CD4-positive, alpha-beta memory T cell (primary cell): ENCODE measurements at regions not wholly inside any gene's neighbourhood (a gene's known extent, or its start where the extent isn't known, plus 50 kb on each side); places are given as distances from the start of the nearest gene placed in this dataset.

Experiments
- CTCF ChIA-PET: fragments of 350-600 bp; sonication (Branson Sonifier 250); formaldehyde crosslinking; loops from one replicate; lab custom pipeline; 2021; ENCODE audit warnings: inconsistent platforms; ENCODE audit not compliant: partially characterized antibody; lab: Charles Lee
- POLR2A ChIA-PET: fragments of 350-600 bp; sonication (Branson Sonifier 250); formaldehyde crosslinking; loops from one replicate; lab custom pipeline; 2021; ENCODE audit not compliant: partially characterized antibody; lab: Charles Lee
- DNase-seq, 5 donors: peaks; one replicate each; pipeline versions ENCODE4 v3.0.0 to v3.0.0-alpha.2; 2020 to 2022; ENCODE audit warnings: mixed read lengths in 1 of 5
- H3K27ac ChIP-seq: one replicate; pipeline ENCODE4 v1.7.0; 2013; ENCODE audit warnings: low read depth, low read length
- H3K27me3 ChIP-seq: 2 replicates; pipeline ENCODE4 v1.7.0; 2013; ENCODE audit warnings: mild to moderate bottlenecking, low read length, moderate library complexity; ENCODE audit not compliant: insufficient read depth
- H3K36me3 ChIP-seq: 2 replicates; pipeline ENCODE4 v1.7.0; 2013; ENCODE audit warnings: mild to moderate bottlenecking, low read length, moderate library complexity; ENCODE audit not compliant: insufficient read depth
- H3K4me1 ChIP-seq: 2 replicates; pipeline ENCODE4 v1.7.0; 2013; ENCODE audit warnings: mild to moderate bottlenecking, low read length, moderate library complexity; ENCODE audit not compliant: insufficient read depth
- H3K4me3 ChIP-seq, 2 donors: one replicate each; pipeline ENCODE4 v1.7.0; 2013; ENCODE audit warnings: low read length in 2 of 2, mild to moderate bottlenecking in 1 of 2
- H3K9me3 ChIP-seq, 2 donors: one replicate each; pipeline ENCODE4 v1.7.0; 2013; ENCODE audit warnings: low read length in 2 of 2, control low read depth in 1 of 2; ENCODE audit not compliant: control insufficient read depth in 1 of 2
- H3K27ac Mint-ChIP-seq, 7 donors: one replicate each; pipeline ENCODE4 v1.8.0; 2020 to 2021; ENCODE audit warnings: mixed read lengths in 7 of 7, mild to moderate bottlenecking in 6 of 7, inconsistent platforms in 3 of 7, moderate library complexity in 3 of 7
- H3K27me3 Mint-ChIP-seq, 2 donors: one replicate each; pipeline ENCODE4 v1.8.0; 2020 to 2021; ENCODE audit warnings: mixed read lengths in 2 of 2
- H3K36me3 Mint-ChIP-seq, 2 donors: one replicate each; pipeline ENCODE4 v1.8.0; 2020 to 2021; ENCODE audit warnings: mixed read lengths in 2 of 2, inconsistent platforms in 1 of 2, mild to moderate bottlenecking in 1 of 2
- H3K4me1 Mint-ChIP-seq, 4 donors: one replicate each; pipeline ENCODE4 v1.8.0; 2020 to 2021; ENCODE audit warnings: mixed read lengths in 4 of 4, mild to moderate bottlenecking in 1 of 4
- H3K4me3 Mint-ChIP-seq, 8 donors: one replicate each; pipeline ENCODE4 v1.8.0; 2020 to 2021; ENCODE audit warnings: mixed read lengths in 8 of 8, mild to moderate bottlenecking in 7 of 8, moderate library complexity in 6 of 8, inconsistent platforms in 3 of 8
- H3K9me3 Mint-ChIP-seq, 8 donors: one replicate each; pipeline ENCODE4 v1.8.0; 2020 to 2021; ENCODE audit warnings: mixed read lengths in 8 of 8, mild to moderate bottlenecking in 5 of 8, inconsistent platforms in 3 of 8, moderate library complexity in 1 of 8
- intact Hi-C: fragments of 100-400 bp; cut with micrococcal nuclease; formaldehyde crosslinking; loops from one replicate; pipeline ENCODE4 v1.15.1; 2023

DNA sequence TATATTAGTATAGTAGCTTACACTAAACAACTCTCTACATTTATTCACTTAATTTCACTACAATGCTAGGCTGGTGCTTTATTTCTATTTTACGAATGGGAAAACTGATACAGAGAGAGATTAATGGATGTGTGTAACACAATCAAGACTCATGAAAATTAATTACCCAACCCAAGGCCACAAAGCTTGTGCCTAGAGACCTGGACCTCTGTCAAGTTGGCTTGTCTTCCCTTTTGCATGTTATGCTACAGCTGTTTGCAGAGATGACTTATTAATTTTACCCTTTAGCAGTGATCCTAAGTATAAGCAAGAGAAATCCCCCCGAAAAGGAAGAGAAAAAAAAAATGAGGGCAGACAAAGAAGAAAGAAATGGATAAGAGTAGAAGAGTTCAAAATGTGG lies 162.5 kb downstream of the C3orf38 start:
- H3K27me3 ChIP-seq = no peaks in the 10 kb centered on the region
- H3K36me3 ChIP-seq = no peaks in the 10 kb centered on the region
- Mint-ChIP-seq H3K36me3 (no peaks in the 10 kb centered on the region), H3K27ac (no peak overlapping the region), H3K27me3 (no peaks in the 10 kb centered on the region), H3K4me1 (no peaks in the 10 kb centered on the region), H3K4me3 (no peak overlapping the region), H3K9me3 (peaks cover 0 to 3% (median 0%) of the 10 kb centered on the region in 8 donors)
- no peak overlapping the region for H3K4me3 ChIP-seq
- no peak overlapping the region for H3K27ac ChIP-seq
- H3K9me3 ChIP-seq = no peaks in the 10 kb centered on the region
- DNase-seq = no peak
- POLR2A ChIA-PET = no interaction called here
- CTCF ChIA-PET = no interaction called here
- no peaks in the 10 kb centered on the region for H3K4me1 ChIP-seq
- intact Hi-C loops = no loop called here

DNA sequence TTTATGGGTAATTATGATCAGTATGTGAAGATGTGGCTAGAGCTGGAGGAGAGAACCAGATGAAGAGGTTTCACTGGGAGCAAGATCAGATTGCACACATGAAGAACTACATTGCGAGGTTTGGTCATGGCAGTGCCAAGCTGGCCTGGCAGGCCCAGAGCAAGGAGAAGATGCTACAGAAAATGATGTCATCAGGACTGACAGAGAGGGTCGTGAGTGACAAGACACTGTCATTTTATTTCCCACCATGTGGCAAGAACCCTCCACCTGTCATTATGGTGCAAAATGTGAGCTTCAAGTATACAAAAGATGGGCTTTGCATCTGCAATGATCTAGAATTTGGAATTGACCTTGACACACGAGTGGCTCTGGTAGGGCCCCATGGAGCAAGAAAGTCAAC lies 168.3 kb downstream of the C3orf38 start:
- Mint-ChIP-seq H3K27ac (no peak overlapping the region), H3K36me3 (no peaks in the 10 kb centered on the region), H3K4me1 (no peaks in the 10 kb centered on the region), H3K27me3 (no peaks in the 10 kb centered on the region), H3K4me3 (no peak overlapping the region), H3K9me3 (peaks cover 0 to 4% (median 0%) of the 10 kb centered on the region in 8 donors)
- Histone ChIP-seq H3K4me1 (no peaks in the 10 kb centered on the region), H3K27me3 (no peaks in the 10 kb centered on the region), H3K36me3 (no peaks in the 10 kb centered on the region), H3K4me3 (no peak overlapping the region), H3K9me3 (no peaks in the 10 kb centered on the region), H3K27ac (no peak overlapping the region)
- ChIA-PET CTCF (no interaction called here), POLR2A (no interaction called here)
- no peak for DNase-seq
- intact Hi-C loops = no loop called here

DNA sequence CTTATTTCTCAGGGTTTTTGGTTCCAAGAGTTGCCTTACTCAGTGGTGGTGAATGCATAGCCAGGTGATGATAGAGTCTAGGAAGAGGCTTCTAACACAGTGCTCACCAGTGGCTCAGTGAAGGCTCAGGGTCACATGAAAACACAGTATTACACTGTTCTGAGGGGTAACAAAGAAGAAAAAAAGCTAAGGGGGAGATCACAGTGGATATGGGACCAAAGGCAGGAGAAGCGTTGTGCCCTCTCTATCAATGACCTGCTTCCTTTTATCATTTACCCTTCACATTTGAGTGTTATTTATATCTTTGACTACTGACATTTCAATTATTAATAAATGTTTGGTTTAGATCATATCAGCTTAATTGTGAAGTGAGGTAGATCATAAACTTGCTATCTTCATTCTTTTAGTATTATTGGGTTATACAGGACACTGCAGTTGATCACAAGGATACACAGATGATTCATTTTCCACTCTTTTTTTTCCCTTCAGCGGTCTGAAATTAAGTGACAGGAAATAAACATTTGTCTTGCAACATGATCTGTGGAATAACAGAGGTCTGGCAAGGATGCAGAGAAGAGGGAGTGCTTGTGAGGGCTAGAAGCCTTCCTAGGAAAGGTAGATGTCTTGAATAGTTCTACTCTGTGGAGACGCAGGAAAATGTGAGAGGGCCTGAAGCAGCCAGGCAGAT lies 171.7 kb downstream of the C3orf38 start:
- no peaks in the 10 kb centered on the region for H3K36me3 ChIP-seq
- H3K27ac Mint-ChIP-seq = no peak overlapping the region
- DNase-seq = no peak
- H3K27me3 Mint-ChIP-seq = no peaks in the 10 kb centered on the region
- no peaks in the 10 kb centered on the region for H3K4me1 Mint-ChIP-seq
- H3K36me3 Mint-ChIP-seq = no peaks in the 10 kb centered on the region
- H3K27me3 ChIP-seq = no peaks in the 10 kb centered on the region
- peaks cover 0 to 4% (median 0%) of the 10 kb centered on the region in 8 donors for H3K9me3 Mint-ChIP-seq
- H3K4me3 Mint-ChIP-seq = no peak overlapping the region
- CTCF ChIA-PET = no interaction called here
- no peak overlapping the region for H3K27ac ChIP-seq
- intact Hi-C loops = no loop called here
- H3K4me1 ChIP-seq = no peaks in the 10 kb centered on the region
- no peak overlapping the region for H3K4me3 ChIP-seq
- H3K9me3 ChIP-seq = no peaks in the 10 kb centered on the region
- POLR2A ChIA-PET = no interaction called here

- Mint-ChIP-seq H3K9me3 (peaks cover 0 to 4% (median 0%) of the 10 kb centered on the region in 8 donors), H3K27ac (no peak overlapping the region), H3K36me3 (no peaks in the 10 kb centered on the region), H3K27me3 (no peaks in the 10 kb centered on the region), H3K4me1 (no peaks in the 10 kb centered on the region), H3K4me3 (no peak overlapping the region)
- no peaks in the 10 kb centered on the region for H3K27me3 ChIP-seq
- no peak overlapping the region for H3K4me3 ChIP-seq
- intact Hi-C loops = no loop called here
- no peaks in the 10 kb centered on the region for H3K36me3 ChIP-seq
- DNase-seq = no peak
- H3K9me3 ChIP-seq = no peaks in the 10 kb centered on the region
- H3K4me1 ChIP-seq = no peaks in the 10 kb centered on the region
- ChIA-PET POLR2A (no interaction called here), CTCF (no interaction called here)
- no peak overlapping the region for H3K27ac ChIP-seq
These were observed 175.0 kb downstream of the C3orf38 start for GRCh38 chr3:88324788-88325187.

GRCh38 chr3:88334187-88334868 lies 184.6 kb downstream of the C3orf38 start:
- Mint-ChIP-seq H3K4me1 (no peaks in the 10 kb centered on the region), H3K36me3 (no peaks in the 10 kb centered on the region)
- H3K36me3 ChIP-seq = no peaks in the 10 kb centered on the region

GRCh38 chr3:88336894-88337293 lies 187.1 kb downstream of the C3orf38 start:
- Mint-ChIP-seq H3K36me3 (no peaks in the 10 kb centered on the region), H3K27ac (no peak overlapping the region), H3K27me3 (no peaks in the 10 kb centered on the region), H3K4me1 (no peaks in the 10 kb centered on the region), H3K4me3 (no peak overlapping the region), H3K9me3 (peaks cover 2 to 15% (median 8%) of the 10 kb centered on the region in 8 donors)
- no peak for DNase-seq
- no peaks in the 10 kb centered on the region for H3K9me3 ChIP-seq
- intact Hi-C loops = no loop called here
- CTCF ChIA-PET = no interaction called here
- H3K4me3 ChIP-seq = no peak overlapping the region
- no peaks in the 10 kb centered on the region for H3K36me3 ChIP-seq
- H3K27ac ChIP-seq = no peak overlapping the region
- no peaks in the 10 kb centered on the region for H3K4me1 ChIP-seq
- H3K27me3 ChIP-seq = no peaks in the 10 kb centered on the region
- POLR2A ChIA-PET = no interaction called here

More at GRCh38 chr3:88334187-88334868, 184.6 kb downstream of the C3orf38 start:
- peaks cover 2 to 15% (median 8%) of the 10 kb centered on the region in 8 donors for H3K9me3 Mint-ChIP-seq
- no peak overlapping the region for H3K4me3 ChIP-seq
- H3K27ac Mint-ChIP-seq = no peak overlapping the region
- H3K4me3 Mint-ChIP-seq = no peak overlapping the region
- intact Hi-C loops = no loop called here
- ChIA-PET CTCF (no interaction called here), POLR2A (no interaction called here)
- H3K4me1 ChIP-seq = no peaks in the 10 kb centered on the region
- H3K27me3 Mint-ChIP-seq = no peaks in the 10 kb centered on the region
- no peaks in the 10 kb centered on the region for H3K9me3 ChIP-seq
- no peaks in the 10 kb centered on the region for H3K27me3 ChIP-seq
- H3K27ac ChIP-seq = no peak overlapping the region
- DNase-seq = no peak

DNA sequence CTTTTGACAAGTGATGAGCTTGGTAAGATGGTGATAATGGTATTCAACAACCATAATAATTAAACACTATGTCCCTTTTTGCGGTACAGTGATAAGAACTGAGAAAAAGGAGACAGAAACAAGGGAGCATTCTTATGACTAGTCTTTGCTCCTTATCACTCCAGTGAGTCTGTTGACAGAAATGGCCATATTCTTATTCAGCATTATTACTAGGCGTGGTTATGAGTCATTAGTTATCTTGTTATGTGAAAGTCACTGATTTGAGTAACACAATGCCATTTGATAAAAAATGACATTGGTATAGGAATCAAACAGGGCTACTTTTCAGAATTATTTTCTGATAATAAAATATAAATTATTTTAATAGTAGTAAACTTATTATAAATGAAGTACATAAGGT lies 193.5 kb downstream of the C3orf38 start:
- Mint-ChIP-seq H3K27ac (no peak overlapping the region), H3K4me3 (no peak overlapping the region), H3K27me3 (no peaks in the 10 kb centered on the region), H3K9me3 (peaks cover 0 to 3% (median 0%) of the 10 kb centered on the region in 8 donors), H3K36me3 (no peaks in the 10 kb centered on the region), H3K4me1 (no peaks in the 10 kb centered on the region)
- Histone ChIP-seq H3K27ac (no peak overlapping the region), H3K27me3 (no peaks in the 10 kb centered on the region), H3K4me3 (no peak overlapping the region), H3K9me3 (no peaks in the 10 kb centered on the region), H3K36me3 (no peaks in the 10 kb centered on the region), H3K4me1 (no peaks in the 10 kb centered on the region)
- ChIA-PET CTCF (no interaction called here), POLR2A (no interaction called here)
- intact Hi-C loops = no loop called here
- no peak for DNase-seq
